ENCODE measurements at regions not wholly inside any gene's neighbourhood (a gene's known extent, or its start where the extent isn't known, plus 50 kb on each side); places are given as distances from the start of the nearest gene placed in this dataset.

DNA sequence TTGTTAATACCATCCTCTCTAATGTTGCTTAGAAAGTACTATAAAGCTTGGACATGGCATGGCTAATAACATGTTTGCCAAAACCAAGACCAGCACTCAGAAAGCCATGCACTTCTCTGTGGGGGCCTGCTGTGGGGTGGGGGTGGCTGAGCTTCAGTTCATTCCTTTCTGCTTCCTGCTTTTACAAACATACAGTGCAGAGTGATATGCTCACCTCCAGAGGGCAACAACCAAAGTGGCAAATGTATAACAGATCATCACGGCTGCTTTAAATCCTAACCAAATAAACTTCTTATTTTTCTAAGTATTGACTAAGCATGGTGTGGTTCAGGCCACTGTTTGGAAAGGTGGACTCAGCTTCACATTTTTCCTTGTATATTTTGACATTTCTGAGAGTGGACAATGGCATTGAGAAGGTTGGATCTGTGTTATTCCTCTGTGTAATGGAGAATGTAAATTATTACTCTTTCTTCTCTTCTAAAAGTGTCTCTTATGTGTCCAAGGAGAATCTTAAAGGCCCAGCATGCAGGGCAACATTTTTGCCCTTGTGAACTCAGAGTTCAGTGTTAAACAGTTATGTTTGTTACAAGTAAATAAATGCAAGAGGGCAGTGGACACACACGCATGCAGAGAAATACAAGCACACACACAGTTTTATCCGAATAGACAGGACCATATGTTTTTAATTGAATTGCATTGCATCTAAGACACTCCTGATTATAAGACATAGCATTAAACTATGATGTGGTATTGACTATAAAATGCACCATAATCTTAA lies 186.1 kb downstream of the HERPUD2 start:
- TF ChIP-seq, protein P1, sequence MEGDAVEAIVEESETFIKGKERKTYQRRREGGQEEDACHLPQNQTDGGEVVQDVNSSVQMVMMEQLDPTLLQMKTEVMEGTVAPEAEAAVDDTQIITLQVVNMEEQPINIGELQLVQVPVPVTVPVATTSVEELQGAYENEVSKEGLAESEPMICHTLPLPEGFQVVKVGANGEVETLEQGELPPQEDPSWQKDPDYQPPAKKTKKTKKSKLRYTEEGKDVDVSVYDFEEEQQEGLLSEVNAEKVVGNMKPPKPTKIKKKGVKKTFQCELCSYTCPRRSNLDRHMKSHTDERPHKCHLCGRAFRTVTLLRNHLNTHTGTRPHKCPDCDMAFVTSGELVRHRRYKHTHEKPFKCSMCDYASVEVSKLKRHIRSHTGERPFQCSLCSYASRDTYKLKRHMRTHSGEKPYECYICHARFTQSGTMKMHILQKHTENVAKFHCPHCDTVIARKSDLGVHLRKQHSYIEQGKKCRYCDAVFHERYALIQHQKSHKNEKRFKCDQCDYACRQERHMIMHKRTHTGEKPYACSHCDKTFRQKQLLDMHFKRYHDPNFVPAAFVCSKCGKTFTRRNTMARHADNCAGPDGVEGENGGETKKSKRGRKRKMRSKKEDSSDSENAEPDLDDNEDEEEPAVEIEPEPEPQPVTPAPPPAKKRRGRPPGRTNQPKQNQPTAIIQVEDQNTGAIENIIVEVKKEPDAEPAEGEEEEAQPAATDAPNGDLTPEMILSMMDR (IDR thresholded peaks at IDR 0.05; ENCODE audit: insufficient read depth, low read depth, low read length, missing control alignments), result no peak
- no peak for DNase-seq (ENCODE audit: low read depth)
- H3K4me3 ChIP-seq (ENCODE audit: low read depth, low read length), result no peak overlapping the region

DNA sequence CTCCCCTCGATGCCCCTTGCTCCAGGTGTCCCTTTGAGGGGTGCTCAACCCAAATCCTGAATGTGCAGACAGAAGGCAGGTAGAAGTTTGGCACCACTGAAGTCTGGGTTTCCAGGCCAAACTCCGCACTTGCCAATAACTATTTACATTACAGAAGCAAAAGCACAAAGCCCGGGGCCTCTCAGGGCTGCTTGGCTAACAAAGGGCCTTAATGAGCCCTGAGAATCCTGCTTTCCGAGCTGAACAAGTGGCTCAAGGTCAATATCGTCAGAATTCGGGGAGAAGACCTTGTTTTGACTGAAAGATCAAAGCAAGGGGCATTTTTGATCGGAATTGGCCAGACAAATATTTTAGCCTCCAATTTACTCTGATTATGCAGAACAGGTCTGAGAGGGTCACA lies 189.9 kb downstream of the HERPUD2 start:
- H3K4me3 ChIP-seq (ENCODE audit: low read depth, low read length), result no peak overlapping the region
- no peak for DNase-seq (ENCODE audit: low read depth)
- TF ChIP-seq, protein P1 (IDR thresholded peaks at IDR 0.05; ENCODE audit: insufficient read depth, low read depth, low read length, missing control alignments), result no peak

DNA sequence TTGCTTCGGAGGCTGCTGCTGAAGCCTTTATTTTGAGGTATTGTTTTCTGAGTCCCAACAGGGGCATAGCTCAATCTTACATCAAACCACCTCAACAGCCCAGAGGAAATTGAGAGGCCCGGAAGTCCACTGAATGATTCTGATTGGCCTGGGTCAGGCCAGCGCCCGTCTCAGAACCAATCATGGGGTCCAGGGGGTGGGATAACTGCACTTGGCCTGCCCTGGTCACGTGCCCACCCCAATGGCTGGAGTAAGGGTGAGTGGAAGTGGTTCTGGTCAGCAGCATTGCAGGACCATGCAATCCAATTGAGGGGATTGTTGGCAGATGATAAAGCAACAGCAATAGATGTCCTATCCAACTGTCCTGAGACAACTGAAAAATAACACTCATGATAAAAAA lies 190.6 kb downstream of the HERPUD2 start:
- TF ChIP-seq, protein P1 (IDR thresholded peaks at IDR 0.05; ENCODE audit: insufficient read depth, low read depth, low read length, missing control alignments), result no peak
- DNase-seq (ENCODE audit: low read depth), result peak; percentile 17
- no peak overlapping the region for H3K4me3 ChIP-seq (ENCODE audit: low read depth, low read length)

DNA sequence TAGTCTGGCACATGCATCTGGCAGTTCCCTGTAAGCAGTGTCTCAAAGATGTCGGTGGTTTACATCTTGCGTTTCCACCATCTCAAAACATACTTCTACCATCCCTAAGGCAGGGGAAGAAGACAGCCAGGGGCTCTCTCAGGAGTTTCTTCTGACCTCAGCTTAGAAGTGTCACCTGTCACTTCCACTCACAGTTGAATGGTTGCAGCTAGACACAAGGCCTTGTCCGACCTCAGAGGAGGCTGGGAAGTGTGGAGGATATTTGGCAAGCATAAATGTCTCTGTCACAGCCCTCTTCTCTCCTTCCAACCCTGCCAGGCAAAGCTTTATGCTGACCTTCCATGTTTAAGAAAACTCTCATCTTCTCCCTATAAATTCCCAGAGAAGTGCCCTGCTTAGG lies 193.3 kb downstream of the HERPUD2 start:
- no peak overlapping the region for H3K4me3 ChIP-seq (ENCODE audit: low read depth, low read length)
- TF ChIP-seq, protein P1 (IDR thresholded peaks at IDR 0.05; ENCODE audit: insufficient read depth, low read depth, low read length, missing control alignments), result no peak
- no peak for DNase-seq (ENCODE audit: low read depth)

DNA sequence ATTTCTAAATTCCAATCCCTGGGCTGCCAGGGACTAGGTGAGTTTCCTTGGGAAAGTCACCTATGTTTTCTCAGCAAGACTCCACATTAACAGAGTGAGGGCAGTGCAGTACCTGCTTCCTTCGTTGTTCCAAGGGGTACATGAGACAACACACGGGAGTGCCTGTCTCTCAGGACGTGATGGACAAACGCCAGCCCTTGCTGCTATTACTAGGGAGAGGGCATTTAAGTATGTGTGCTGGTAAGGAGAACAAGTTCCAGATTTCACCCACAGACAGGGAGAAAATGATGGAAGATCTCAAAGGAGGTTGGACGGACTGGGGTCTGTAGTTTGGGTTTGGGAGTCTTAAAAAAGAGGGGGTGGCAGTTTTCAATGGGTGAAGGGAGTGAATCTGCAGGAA lies 195.7 kb downstream of the HERPUD2 start:
- TF ChIP-seq, protein P1 (IDR thresholded peaks at IDR 0.05; ENCODE audit: insufficient read depth, low read depth, low read length, missing control alignments), result no peak
- no peak for DNase-seq (ENCODE audit: low read depth)
- no peak overlapping the region for H3K4me3 ChIP-seq (ENCODE audit: low read depth, low read length)

DNA sequence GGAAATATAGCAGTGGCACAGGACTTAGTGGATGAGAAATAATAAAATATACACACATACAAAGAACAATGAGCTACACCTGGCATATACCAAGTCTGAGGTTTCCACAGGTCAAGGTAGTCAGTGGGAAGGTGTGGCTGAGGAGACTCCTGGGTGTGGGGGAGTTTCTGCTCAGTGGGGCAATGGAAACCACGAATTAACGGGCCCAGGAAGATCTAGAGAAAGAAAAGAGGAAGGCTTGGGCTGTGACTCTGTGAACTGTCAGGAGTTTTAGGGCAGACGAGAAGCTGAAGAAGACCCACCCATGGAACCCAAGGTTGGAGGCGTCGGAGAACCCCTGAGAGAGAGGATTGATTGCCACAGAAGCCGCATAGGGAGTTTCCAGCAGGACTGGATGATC lies 196.5 kb downstream of the HERPUD2 start:
- DNase-seq (ENCODE audit: low read depth), result no peak
- H3K4me3 ChIP-seq (ENCODE audit: low read depth, low read length), result no peak overlapping the region
- TF ChIP-seq, protein P1 (IDR thresholded peaks at IDR 0.05; ENCODE audit: insufficient read depth, low read depth, low read length, missing control alignments), result no peak

DNA sequence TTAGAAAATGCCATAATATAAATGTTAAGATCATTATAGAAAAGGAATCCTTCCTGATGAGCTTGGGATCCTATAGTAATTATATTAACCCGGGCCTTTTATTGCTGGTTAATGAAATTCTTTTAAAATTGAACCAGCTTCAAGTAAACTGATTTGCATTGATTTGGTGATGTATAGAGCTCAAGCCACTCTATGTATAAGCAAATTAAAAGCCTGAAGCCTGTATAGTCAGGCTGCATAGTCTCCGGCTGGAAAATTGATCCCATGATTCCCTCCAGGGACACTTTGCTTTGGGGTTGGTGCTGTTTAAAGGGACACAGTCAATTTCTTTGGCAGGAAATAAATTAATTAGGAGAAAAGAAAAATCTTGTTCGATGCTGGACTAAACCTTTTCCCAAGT lies 199.1 kb downstream of the HERPUD2 start:
- TF ChIP-seq, protein P1 (IDR thresholded peaks at IDR 0.05; ENCODE audit: insufficient read depth, low read depth, low read length, missing control alignments), result no peak
- no peak for DNase-seq (ENCODE audit: low read depth)
- no peak overlapping the region for H3K4me3 ChIP-seq (ENCODE audit: low read depth, low read length)
